Coronary artery (tissue), 2 donors: ENCODE measurements at regions not wholly inside any gene's neighbourhood (a gene's known extent, or its start where the extent isn't known, plus 50 kb on each side); places are given as distances from the start of the nearest gene placed in this dataset.

ENCODE experiments used
- DNase-seq: peaks from one replicate; pipeline ENCODE4 v3.0.0-alpha.2; 2017; ENCODE audit warnings: low spot score
- H3K27ac ChIP-seq, 2 donors: fragments of 200-600 bp; sonication (generic); one replicate each; pipeline ENCODE4 v1.5.1; 2016 to 2019
- H3K4me3 ChIP-seq: fragments of 200-600 bp; sonication (generic); 2 replicates; pipeline ENCODE4 v1.5.1; 2016; ENCODE audit warnings: mild to moderate bottlenecking, moderate library complexity
- TF ChIP-seq, protein P1 (sequence below): fragments of 200-600 bp; sonication (generic); IDR thresholded peaks from one replicate; pipeline ENCODE4 v1.5.1; 2019; ENCODE audit warnings: antibody characterized with exemption

DNA sequence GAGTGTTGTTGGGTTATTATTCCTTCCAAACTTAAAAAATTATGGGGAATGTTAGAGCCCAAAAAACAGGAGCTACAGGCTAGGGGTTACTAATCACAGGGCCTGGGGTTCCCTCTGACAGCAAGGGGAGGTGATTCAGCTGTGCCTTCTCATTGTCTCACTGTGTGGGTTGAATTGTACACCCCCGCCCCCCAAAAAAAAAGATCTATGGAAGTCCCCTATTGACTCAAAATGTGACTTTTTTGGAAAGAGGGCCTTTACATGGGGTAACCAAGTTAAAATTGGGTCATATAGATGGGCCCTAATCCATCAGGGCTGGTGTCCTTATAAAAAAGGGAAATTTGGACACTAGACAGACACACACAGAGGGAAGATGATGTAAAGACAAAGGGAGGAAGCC is 190.2 kb downstream of the SOX9 start:
- no peak overlapping the region for H3K4me3 ChIP-seq
- DNase-seq = no peak
- TF ChIP-seq, protein P1, sequence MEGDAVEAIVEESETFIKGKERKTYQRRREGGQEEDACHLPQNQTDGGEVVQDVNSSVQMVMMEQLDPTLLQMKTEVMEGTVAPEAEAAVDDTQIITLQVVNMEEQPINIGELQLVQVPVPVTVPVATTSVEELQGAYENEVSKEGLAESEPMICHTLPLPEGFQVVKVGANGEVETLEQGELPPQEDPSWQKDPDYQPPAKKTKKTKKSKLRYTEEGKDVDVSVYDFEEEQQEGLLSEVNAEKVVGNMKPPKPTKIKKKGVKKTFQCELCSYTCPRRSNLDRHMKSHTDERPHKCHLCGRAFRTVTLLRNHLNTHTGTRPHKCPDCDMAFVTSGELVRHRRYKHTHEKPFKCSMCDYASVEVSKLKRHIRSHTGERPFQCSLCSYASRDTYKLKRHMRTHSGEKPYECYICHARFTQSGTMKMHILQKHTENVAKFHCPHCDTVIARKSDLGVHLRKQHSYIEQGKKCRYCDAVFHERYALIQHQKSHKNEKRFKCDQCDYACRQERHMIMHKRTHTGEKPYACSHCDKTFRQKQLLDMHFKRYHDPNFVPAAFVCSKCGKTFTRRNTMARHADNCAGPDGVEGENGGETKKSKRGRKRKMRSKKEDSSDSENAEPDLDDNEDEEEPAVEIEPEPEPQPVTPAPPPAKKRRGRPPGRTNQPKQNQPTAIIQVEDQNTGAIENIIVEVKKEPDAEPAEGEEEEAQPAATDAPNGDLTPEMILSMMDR = no peak
- H3K27ac ChIP-seq = no peak overlapping the region

DNA sequence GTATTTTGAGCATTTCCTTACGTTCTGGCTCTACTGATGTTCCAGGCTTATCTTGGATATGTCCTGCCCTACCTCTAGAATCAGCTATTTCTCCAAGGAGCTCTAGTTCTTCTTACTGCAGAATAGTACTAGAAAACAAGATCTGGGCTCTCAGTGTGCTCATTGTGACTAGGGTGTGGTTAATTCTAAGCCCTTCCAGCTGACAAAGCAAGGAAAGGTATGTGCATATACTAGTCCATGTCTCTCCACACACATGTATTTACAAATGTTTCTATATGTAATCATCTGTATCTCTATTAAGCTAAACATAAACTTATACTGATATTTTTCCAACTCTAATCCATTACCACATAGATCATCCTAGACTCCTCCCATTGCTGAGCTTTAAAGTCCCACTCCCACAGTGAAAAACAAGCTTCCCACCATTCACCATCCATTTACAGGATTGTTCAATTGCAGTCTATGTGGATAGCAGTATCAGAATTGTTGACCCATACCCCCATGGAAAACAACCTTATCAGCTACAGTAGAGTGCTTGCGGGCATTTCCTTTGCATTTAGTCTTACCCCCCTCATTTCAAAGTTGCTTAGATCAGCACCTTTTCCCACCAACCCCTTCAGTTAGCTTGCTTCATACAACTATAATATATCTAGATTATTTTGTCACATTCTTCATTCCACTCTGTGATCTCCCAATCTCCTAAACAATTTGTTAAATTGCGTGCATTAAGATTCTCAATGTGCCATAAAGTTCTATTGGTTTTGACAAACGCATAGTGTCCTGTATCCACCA is 194.5 kb downstream of the SOX9 start:
- no peak for DNase-seq
- Histone ChIP-seq H3K27ac (no peak overlapping the region), H3K4me3 (no peak overlapping the region)
- TF ChIP-seq, protein P1 = no peak

DNA sequence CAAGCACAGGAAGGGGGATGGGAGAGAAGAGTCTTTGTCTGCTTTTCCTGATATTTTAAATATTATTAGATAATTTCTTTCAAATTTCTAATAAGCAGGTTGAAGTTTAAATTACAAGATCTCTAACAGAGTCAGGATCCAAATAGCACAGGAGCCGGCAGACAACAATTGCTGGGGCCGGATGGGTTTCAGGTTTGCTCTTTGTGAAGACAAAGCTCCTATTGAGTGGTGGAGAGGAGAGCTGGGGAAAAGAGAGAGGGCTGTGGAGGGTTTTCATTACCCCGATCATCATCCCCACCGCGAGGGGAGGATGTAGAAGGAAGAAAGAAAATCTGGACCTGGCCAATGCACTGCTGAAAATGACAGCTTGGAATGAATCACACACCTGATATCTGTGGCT is 197.3 kb downstream of the SOX9 start:
- Histone ChIP-seq H3K4me3 (no peak overlapping the region), H3K27ac (no peak overlapping the region)
- TF ChIP-seq, protein P1 = no peak
- no peak for DNase-seq

DNA sequence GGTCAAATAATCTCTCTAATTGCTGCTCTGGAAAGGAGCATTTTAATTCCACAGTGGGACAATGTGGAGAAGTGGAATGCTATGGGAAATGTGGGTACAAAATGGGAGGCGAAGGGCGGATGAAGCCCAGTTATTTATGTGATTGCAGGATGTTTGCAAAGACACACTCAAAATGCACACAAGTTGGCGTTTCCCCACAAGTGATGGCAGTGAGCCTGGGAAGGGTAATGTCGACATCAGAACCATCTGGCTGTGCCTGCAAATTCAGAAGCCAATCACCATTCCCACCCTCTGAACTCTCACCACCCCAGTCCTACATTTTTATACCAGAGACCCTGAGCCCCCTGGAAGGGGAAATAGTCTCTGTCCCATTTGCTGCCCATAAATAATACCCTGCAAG is 201.1 kb downstream of the SOX9 start:
- TF ChIP-seq, protein P1 = no peak
- H3K27ac ChIP-seq = no peak overlapping the region
- no peak for DNase-seq
- H3K4me3 ChIP-seq = no peak overlapping the region

DNA sequence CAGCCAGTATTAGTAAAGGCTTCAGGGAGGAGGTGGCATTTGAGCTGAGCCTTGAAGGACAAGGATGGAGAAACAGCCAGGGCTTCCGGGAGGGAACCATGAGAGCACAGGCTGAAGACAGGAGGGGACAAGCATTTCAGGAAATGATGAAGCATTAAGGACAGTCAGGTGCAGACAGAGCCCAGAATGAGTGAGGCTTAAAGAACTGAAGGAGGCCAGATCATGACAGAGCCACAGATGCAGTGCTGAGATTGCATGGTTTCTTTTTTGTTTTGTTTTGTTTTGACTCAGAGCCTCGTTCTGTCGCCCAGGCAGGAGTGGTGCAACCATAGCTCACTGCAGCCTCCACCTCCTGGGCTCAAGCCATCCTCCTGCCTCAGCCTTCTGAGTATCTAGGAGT is 211.5 kb downstream of the SOX9 start:
- Histone ChIP-seq H3K4me3 (no peak overlapping the region), H3K27ac (no peak overlapping the region)
- TF ChIP-seq, protein P1 = no peak
- no peak for DNase-seq

DNA sequence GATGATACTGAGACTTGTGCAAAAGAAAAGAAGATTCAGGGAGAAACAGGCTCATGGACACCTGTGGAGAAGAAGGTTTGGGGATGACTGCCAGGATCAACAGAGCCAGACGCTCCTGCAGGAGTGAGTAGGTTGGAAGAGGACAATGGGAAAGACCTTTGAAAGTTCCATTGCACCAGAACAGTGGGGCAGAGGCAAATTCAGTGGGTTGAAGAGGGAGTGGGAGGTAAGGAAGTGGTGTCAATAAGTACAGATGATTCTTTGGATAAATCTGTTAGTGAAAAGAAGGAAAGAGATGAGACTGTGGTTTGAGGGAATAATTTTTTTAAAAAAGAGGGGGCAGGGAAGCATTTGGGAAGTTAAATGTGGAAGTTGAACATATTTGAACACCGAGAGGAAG is 212.8 kb downstream of the SOX9 start:
- Histone ChIP-seq H3K27ac (no peak overlapping the region), H3K4me3 (no peak overlapping the region)
- no peak for DNase-seq
- TF ChIP-seq, protein P1 = no peak

DNA sequence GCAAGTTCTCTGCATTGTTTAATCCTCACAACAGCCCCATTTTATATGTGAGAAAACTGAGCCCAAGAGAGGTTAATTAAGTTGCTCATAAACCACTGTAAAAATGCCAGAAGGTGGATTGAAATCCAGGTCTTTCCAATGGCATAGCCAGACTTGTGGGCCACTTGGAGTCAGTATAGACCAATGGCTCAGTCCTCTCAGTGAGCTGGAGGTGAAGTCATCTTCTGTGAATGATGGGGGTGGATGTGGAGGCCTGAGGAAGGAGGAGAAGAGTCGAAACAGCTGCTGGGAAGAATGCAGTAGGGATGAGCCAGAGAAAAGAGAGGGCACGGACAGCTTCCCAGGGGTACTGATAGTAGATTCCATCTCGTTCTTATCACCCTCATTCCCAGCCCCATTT is 213.4 kb downstream of the SOX9 start:
- TF ChIP-seq, protein P1 = no peak
- DNase-seq = no peak
- no peak overlapping the region for H3K4me3 ChIP-seq
- H3K27ac ChIP-seq = no peak overlapping the region
